HG03060 (cell line): ENCODE measurements at regions not wholly inside any gene's neighbourhood (a gene's known extent, or its start where the extent isn't known, plus 50 kb on each side); places are given as distances from the start of the nearest gene placed in this dataset.

Experiments
- ATAC-seq: cut with Tn5 transposase; IDR thresholded peaks from one replicate; pipeline ENCODE4 v1.9.1; 2021; ENCODE audit warnings: low read depth, moderate number of reproducible peaks; ENCODE audit not compliant: unreplicated experiment

DNA sequence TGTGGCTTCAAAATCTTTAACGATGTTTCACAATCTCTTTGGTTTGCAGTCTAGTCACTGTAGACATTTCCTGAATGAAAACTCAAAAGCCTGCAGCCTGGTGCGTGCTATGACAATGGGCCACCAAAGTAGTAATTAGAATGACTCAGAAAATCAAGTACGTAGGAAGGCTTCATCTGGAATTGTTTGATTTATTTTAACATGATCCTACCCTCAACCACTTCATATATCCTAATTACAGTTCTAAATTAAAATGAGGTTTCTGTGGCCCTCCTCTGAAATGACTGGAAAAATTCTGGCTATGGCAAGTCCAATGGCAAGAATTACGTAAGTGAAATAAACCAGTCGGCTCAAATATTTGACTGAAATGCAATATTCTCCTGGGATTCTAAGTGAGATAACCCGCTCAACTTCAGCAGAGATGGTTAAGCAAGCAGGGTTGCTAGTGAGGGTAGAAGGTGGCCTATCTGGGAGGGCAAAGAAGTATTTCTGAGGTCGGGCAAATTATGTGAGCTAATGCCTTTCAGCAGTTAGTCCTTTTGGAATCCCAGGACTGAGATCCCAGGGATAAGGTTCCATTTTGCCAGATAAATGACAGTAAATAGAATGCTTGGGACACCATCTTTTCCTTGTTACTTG, 145.6 kb upstream of the MYOCD start:
- ATAC-seq: no peak

DNA sequence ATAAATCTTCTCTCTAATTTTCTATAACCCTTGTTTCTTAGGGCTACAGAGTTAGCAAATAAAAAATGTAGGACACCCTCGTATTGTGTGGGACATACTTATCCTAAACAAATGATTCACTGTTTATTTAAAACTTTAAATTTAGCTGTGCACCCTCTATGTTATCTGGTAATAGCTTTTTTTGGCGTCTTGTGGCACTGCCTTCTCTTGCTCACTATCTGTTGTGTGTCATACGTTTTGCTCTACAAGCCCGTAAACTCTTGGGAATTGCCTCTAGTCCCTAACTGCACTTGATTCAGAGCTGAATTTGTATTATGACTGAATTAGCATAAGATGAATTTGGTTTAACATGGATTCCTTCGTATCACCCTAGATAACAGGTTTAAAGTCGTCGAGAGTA, 144.3 kb upstream of the MYOCD start:
- ATAC-seq: no peak

DNA sequence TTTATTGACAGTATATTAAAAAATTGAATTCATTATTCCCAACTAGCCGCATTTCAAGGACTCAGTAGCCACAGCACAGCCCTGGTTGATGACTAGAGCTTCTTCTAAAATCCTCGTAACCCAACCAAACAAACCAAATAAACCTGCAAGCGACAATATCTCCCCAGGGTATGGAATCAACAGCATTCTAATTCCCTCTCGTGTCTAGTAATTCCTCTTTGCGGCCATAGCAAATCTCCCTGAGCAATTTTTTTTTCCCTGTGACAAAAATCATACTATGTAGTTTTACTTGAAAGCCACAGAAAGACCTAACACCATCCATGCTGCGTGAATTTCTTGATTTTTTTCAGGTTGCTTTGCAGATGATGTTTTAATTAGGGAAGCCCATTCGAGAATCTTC, 143.4 kb upstream of the MYOCD start:
- no peak for ATAC-seq

DNA sequence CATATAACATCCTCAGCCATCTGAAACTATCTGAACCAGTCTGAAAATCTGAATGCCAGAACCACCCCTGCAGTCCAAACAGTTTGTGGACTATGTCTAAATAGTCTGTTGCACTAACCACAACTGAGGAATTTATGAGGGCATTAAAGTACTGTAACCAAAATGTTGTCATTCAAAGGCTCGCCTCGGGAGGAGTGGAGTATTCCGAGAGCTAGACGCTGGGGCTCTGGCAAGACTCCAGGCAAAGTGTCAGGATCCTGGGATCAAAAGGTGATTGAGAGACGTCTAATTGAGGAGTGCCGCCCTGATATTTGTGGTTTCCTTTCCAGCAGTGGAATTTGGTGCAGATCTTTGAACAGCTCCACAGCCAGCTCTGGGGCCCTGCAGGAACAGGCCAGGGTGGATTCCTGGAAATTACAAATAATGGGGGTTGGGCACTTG, 142.9 kb upstream of the MYOCD start:
- no peak for ATAC-seq

DNA sequence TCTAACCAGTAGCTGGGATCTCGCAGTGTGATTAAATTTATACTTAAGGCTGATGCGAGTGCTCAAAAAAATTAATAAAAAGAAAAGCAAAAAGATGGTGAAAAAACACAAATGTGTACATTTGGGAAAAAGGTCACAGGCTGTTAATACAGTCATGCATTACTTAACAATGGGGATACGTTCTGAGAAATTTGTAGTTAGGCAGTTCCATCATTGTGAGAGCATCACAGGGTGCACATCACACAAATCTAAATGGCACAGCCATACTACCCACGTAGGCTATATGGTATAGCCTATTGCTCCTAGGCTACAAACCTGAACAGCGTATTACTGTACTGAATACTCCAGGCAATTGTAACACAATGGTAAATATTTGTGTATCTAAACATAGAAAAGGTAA, 142.4 kb upstream of the MYOCD start:
- no peak for ATAC-seq

DNA sequence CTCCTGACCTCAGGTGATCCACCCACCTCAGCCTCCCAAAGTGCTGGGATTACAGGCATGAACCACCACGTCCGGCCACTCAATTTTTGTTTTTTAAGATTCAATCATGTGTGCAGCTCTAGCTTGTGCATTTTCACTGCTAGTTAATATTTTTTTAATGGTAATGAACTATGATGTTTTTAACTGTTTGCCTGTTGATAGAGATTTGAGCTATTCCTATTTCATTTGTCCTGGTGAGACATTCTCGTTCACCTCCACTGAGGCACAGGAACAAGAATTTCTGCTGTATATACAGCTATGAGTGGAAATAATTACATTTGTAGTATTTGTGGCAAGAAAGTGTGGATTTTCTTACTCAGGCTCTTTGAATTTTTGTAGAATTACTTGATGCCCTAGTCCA, 137.7 kb upstream of the MYOCD start:
- ATAC-seq: no peak

DNA sequence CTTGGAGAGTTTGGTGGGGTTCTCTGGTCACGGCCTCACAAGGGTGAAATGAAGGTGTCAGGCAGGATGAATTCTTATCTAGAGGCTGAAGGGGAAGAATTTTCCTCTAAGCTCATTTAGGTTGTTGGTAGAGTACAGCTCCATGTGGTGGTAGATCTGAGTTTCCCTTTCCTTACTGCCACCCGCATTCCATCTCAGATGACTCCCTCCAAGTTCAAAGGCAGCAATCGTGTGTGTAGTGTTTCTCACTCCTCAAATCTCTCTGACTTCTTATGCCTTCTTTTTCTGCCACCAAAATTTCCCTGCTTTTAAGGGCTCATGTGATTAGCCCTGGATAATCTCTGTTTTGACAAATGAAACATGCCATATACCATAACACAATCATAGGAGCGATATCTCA, 135.5 kb upstream of the MYOCD start:
- ATAC-seq: no peak

DNA sequence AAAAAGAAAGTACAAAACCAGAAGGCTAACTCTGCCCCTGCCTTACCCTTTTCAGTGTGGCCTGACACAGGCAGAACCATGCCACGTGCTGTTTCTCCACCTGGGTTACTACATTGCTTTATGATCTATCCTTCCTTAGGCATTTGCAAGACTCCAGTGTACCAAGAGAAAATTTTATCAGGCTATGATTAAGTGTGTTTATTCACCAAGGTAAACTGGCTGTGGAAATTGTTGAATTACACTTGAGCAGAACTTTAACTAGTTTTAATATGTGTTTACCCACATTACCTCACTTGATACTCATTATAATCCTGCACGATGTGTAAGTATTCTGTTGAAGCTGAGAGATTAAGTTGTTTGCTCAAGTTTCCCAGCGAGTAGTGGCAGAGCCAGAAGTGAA, 129.7 kb upstream of the MYOCD start:
- ATAC-seq: no peak

DNA sequence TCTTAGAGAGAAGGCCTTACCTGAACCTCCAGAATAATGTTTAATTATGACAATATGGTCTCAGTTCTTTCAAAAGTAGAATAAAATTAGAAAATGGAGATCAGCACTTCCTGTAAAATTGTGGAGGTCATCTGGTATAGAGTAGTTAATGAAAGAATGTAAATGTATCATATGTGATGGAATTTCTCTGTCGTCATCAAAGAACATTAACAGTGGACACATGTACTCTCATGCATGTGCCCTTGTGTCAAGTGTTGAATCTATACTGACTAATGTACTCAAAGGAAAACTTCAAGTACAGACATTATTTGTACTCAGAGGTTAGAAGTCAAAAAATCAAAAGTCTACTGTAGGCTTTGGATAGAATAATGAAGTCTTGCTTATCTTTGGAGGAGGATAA, 129.2 kb upstream of the MYOCD start:
- ATAC-seq: no peak

DNA sequence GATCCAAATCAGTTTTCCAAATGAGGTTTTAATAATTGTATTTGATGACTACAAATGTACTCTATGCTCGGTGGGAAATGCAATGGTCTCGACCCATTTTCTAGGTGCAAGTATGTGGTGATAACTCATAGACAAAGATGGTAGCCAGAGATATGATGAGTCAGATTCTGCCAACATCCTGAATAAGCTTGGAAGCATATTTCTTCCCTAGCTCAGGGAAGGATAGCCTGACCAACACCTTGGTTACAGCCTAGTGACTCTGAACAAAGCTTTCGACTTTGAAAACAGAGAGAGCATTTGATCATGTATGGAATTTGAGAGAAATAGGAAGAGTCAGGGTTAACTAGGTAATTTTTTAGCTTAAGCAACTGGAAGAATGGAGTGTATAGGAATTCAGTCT, 128.3 kb upstream of the MYOCD start:
- ATAC-seq: no peak

DNA sequence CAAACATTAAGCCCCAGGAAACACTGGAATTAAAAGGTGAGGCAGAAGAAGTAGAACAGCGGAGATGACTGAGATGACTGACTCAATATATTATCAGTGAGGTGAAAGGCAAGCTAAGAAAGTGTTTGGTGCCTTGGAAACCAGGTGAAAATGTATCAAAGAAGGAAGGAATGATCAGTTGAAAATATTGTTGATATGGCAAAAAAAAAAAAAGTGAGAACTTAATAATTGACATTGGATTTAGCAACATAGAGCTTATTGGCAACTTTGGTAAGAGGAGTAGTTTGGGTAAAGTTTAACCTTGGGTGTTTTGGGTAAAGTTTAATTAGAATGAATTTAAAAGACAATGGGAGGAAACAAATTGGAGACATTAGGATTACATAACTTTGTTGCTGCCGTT, 127.7 kb upstream of the MYOCD start:
- ATAC-seq: no peak

DNA sequence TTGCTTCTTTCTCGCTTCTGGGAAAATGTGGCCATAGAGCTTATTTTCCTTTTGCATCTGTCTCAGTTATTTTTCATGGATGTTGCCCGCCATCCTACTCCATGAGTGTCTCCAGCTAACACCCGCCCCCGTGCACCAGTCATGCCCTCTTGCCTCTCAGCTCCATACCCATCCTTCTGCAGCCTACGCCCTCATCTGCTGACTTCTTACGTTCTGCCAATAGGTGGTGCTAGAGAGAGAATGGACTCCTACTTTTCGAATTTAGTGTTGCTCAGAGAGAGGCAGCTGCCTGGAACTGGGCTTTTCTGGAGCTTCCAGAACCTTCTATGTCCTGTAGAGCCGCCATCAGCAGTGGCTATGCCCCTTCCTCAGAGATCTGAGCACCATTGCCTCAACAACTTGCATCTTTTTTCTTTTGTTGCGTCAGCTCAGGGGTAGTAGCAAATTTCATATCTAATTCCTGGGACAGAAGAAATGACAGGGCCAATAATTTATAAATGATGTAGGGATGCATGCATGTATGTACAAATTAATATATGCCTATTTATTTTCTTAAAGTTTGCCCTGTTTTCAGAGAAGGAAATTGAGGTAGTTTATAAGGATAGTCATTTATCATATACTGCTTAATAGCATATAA, 119.7 kb upstream of the MYOCD start:
- ATAC-seq: no peak

DNA sequence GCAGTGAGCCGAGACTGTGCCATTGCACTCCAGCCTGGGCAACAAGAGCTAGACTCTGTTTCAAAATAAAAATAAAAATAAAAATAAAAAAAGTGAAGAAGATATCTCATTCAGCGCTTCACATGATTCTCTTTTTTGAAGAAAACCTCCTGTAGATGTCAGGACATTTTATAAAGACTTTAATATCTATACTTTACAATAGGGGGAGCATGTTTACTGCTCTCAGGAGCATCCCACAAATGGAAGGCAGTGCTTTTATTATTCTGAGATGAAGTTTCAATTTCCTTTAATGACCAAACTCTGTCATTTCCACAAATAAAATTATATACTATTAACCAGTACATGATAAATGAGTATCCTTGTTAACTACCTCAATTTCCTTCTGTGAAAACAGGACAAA, 118.7 kb upstream of the MYOCD start:
- ATAC-seq: no peak

DNA sequence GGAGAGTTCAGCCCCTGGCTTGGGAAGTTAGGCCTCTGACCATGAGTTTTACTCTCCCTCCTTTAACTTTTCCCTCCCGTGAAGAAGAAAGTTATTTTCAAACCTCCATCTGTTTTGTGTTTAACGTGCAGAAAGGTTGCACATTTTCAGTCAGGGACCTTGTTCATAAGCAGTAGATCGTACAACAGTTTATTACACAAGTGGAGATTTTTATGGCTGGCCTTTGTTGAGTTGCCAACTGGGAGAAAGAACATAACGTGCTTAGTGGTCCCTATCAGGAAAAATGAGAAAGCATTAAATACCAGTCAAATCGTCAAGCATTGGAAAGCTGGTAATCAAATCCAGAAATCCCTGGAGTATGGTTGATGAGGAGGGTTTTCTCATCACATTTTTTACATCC, 117.9 kb upstream of the MYOCD start:
- no peak for ATAC-seq

DNA sequence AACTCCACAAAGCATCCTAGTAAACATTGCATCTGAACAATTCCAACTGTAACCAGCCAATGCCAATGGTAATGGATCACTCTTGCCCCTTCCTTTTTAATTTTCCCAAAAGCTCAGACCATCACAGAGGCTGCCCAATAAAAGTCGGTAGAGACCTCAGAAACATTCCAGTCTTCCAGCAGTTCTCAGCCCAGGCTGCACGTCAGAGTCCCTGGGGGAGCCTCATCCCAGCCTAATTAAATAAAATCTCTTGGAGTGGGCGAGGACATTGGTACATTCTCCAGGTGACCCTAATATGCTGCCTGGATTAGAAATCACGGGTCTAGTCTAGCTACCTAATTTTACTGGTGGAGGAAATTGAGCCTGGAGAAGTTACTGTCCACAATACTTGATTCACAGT, 117.1 kb upstream of the MYOCD start:
- ATAC-seq: no peak

DNA sequence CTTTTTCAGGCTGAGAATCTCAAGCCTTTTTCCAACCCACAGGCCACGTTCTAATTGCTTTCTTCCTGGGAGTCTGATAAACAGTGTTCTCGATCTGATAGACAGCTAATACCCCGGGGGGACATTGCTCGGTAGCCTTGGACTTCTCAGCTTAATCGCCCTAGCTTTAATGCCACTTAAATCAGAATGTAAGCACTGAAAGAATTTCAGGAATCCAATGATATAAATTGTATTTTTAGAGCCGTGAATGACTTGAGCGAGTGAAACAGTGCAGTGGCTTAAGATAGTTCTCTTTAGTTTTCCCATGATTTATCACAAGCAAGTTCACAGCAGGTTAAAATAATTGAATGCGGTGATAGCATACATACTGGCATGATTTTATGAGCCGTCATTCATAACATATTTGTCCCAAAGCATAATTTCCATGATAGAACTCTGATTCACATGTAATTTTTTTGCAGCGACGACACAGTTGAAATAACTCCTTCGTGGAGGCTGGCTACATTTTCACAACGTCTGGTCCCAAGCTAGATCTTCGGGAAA, 116.1 kb upstream of the MYOCD start:
- ATAC-seq: no peak

DNA sequence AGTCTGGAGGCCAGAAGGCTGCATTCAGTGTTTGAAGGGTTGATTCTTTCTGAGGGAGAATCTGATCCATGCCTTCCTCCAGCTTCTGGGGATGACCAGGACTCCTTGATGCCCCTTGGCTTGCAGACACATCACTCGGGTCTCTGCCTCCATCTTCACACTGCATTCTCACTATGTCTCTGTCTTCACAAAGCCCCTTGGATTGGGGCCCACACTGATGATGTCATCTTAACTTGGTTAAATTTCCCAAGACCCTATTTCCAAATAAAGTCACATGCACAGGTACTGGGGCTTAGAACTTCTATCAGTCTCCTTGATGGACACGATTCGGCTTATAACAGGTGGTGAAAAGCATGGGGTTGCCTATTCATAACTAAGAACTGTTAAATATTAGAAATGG, 112.1 kb upstream of the MYOCD start:
- no peak for ATAC-seq

DNA sequence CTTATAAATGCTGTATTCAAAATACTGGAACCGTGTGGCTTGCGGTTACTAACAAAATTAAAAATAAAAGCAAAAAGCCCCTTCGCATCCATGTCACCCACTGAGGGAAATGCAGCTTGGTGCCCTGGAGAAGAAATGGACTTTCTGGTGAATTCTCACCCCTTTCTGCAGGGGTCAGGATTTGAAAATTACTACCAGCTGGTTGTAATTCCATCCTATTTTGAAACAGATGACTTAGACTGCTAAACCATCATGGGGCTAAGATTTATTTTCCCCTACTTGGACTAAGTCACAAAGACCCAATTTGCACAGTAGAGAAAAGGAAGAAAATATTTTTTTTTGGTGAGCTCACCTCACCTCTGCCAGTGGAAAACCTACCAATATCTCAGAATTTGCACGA, 111.4 kb upstream of the MYOCD start:
- ATAC-seq: no peak

DNA sequence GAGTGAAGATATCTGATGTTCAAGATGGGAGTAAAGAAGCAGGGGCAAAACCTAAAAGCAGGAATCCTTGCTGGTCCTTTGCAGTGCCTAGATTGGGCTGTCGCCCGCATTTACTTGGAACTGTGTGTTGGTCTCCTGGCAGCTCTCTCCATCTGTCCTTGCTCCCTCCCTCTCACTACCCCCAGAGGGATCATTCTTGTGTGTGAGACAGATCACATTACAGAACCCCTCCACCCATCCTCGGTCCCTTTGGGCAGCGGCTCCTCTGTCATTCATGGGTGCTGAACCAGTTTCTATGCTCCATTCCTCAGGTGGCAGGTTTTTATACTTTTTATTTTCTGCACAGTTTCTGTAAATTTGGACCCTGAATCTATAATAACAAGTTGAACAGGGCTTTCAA, 99.4 kb upstream of the MYOCD start:
- ATAC-seq: no peak

DNA sequence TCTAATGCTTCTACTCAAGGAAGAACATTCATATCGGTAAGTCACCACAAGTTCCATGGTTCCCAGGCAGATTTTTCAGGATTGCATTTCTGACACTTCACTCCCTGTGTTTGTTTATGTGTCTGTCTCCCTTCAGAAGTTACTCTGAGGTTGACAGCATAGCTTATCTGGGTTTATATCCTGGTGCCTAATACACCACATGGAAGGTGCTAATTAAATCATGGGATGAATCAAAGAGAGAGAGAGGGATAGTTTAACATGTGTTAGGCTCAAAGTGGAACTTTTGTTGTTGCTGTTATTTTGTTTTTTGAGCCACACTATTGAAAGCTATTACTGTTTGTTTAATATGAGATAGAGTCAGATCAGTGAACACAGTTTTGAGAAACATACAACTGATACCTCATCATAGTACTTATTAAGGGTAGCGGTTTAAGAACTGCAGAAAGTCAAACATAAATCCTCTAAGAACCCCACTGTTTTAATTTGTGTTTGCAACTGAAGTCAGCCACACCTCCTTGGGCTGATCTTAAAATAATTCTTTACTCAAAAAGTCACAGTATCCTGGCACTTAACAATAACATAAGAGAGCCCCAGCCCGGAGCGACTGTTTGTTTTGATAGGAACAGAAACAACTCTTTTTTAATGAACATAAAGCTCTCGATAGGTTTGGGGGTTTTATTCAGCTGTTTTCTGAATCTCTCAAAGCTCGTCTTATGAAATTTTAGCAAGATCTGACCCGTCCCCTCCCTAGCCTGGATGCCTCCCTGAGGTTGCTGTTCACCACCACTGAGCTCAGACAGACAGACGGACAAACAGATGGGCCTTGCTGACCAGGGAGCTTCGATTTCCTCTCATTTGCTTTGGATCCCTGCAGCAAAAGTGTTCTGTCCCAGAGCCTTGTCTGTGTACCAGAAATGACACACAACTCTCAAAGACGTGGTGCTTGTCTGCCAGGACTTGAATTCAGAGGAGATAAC, 98.3 kb upstream of the MYOCD start:
- no peak for ATAC-seq
